Hematopoietic multipotent progenitor cell treated with erythropoietin and hydrocortisone succinate and interleukin-3 and kit ligand, for 6 days (in vitro differentiated cells): ENCODE measurements at regions not wholly inside any gene's neighbourhood (a gene's known extent, or its start where the extent isn't known, plus 50 kb on each side); places are given as distances from the start of the nearest gene placed in this dataset.
"Not testable (repeated sequence)": the region's sequence is repeated elsewhere in the genome, so short reads cannot be mapped to it uniquely, and the experiment has no call there.

Experiments
- DNase-seq: peaks from one replicate; pipeline ENCODE4 v3.0.0-alpha.2; 2015

DNA sequence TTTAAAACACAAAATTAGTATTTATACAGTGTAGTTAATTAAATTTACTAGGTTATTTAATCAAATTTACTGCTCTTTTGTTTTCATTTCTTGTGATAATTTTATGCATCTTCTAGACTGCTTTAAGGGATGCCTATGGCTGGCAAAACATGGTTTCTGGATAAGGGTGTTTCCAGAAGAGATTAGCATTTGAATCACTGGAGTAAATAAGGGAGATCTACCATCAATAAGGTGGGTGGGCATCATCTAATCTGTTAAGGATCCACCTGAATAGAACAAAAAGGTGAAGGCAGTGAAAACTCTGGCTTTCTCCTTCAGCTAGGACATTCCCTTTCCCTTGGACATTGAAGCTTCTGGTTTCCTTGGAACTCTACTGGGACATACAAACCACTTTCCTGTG lies 146.2 kb upstream of the LAMA2 start:
- no peak for DNase-seq

DNA sequence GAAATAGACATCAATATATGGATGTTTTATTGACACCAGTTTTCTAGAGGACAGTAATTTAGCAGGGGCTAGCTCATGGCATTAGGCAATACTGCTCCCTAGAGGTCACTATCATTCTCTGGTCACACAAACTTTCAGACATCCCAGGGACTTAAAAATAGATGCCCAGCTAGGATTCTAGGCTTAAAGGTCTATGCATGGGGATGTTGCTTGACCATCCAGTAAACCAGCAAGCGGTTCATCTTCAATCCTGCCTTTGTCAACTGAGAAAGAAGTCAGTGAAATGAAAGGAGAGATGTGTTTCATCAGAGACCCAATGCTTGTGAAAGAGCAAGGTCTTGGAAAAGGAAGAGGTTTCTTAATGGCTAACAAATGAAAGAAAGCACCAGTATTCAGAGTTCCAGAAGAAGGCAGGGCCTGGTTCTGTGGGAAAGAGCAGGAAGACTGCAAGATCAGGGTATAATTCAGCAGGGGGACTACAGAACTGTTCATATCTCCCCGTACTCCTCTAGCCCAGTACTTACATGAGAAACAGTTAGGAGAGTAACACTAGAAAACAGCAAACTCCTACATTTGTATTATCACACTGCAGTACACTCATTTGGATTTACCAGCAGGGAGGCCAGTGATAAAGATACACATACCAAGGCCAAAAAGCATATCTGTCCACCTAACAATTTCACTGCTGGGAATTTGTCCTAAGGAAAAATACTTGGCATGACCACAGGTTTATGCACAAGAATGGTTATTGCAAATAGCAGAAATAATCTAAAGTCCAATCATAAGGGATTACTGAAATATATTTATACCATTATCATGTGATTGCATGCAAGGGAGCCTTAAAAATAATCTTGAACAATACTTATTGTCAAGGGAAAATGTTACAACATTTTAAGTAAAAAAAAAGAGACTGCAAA lies 151.4 kb upstream of the LAMA2 start:
- peak; percentile 42 for DNase-seq

DNA sequence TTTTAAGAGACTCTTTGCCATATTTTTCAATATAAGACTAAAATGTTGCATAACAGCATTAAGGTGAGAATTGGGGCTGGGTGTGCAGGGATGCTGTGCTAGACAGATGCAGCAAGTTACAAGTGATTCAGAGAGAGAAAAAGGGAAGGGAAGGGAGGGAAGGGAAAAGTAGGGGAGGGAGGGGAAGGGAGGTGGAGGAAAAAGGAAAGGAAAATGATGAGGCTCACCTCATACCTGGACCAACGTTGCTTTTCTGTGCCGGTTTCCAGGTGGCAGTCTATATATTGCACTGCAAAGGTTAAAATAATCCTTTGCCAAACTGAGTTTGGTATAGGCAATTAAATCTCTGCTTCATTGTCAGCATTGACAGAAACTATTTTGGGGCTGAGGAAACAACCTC lies 155.4 kb upstream of the LAMA2 start:
- DNase-seq = no peak

DNA sequence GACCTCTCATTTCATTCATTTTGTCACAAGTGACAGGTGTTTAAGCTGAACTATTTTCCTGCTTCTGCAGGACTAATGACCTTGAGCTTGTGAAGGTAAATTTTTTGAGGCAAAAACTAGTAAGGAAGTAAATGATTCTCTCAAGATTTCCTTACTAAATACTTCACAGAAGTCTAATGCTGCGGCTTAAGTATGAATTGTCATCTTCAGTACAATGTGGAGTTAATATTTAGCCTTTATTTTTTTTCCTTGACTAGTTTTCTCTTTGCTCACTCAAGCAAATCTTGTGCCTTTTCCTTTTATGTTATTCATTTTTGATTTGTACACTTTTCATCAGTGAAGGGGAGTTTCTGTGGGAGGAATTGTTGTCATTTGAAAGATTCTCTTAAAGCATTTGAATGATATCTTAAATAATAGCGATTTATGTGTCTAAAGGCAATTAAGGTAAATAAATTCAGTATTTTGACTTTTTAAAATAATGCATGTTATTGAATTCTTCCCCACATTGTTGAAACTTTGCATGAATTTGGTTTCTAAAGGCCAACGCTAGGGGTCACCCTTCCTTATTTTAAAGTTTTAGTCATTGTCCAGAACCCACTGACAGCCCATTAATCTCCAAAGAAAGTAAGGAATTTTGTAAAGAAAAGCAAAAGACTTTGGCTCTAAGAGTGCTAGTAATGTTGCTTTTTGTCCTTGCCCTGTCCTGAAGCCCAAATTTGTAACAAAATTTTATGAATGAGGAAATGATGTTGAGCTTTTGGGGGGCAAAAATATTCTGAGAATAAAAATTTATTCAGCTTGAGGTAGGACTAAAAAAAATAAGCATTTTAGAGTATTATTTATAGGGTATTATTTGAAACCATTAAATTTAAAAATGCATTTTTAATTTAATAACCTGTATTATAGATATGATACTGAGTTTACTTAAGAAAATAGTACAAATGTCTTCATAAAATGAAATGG lies 157.4 kb upstream of the LAMA2 start:
- peak; percentile 53 for DNase-seq

DNA sequence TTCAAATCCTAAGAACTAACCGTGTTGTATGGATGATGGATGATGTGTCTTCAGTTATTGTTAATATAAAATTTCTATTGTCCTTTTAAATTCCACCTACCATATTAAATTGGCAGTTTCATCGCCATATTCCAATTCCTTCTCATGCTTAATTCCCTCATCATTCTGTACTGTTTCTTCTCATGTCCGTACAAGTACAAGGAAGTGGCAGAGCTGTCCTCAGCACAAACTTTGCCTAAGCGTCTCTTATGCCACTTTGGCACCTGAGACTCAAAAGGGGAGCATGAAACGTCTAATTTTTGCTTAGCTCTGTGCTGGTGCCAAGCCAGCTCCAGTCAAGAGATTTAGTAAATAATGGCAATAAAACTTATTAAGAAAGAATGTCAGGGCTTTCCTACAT lies 158.2 kb upstream of the LAMA2 start:
- no peak for DNase-seq

DNA sequence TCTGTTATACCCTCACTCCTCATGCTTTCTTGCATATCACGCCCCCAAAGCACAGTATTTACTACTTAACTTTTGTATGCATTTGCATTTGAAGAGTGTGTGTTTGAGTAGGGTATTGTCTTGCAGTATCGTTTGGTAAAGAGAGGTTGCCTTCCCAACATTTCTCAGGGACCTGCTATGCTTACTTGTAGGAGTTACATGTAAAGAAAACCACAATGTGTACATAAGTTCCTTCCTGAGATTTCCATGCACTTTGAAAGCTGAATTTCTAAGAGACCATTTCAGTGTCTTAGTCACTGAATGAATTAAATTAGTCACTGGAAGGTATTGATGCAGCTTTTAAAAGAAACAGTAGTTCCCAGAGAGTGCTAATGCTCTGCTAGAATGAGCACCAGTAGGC lies 159.3 kb upstream of the LAMA2 start:
- DNase-seq = no peak

DNA sequence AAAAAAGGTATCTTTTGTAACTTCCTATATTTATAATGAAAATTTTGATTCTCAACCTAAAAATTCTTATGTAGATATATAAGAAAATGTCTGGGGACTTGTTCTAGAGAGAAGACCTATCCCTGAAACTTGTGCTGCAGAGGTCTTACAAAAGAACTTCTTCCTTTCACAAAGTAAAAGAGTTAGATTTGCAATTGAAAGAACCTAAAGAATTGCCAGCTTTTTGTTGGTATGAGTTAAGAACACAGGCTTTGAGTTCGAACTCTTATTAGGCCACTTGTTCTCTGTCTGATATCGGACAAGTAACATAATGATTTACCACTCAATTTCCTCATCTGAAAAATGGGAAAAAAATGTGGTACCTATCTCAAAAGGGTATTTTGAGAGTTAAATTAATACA lies 162.0 kb upstream of the LAMA2 start:
- no peak for DNase-seq

DNA sequence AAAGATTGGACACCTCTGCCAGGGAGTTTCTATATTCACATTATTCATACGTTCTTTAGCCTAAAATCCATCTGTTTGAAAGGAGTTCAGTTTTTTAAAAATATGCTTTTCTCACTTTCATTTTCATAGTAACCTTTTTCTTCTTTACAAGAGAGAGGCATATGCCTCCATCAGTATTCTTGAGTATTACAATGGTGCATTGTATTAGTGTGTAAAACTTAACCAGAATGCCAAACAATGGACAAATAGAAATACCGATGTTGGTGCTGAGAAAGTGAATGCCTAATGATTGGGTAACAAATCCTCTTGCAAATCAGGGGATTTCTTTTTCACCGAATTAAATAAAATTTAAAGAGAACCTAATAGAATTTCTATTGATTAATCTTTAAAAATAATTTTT lies 163.2 kb upstream of the LAMA2 start:
- no peak for DNase-seq

DNA sequence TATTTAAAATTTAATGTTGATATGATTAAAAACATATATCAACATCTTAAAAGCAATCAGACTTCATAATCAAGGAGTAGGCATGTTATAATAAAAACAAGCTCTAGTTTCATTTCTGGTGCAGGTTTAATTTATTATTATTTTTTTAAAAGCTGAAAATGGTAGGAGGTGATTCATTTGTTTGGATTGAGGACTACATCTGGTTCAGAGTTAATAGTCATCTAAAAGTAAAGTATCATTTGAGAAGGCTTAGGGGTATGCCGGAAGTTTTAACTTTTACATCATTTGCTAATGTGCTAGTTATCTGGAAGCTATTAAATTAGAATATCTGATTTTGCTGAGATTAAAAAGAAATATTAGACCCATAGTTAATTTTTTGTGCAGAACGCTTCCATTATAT lies 169.5 kb upstream of the LAMA2 start:
- no peak for DNase-seq

DNA sequence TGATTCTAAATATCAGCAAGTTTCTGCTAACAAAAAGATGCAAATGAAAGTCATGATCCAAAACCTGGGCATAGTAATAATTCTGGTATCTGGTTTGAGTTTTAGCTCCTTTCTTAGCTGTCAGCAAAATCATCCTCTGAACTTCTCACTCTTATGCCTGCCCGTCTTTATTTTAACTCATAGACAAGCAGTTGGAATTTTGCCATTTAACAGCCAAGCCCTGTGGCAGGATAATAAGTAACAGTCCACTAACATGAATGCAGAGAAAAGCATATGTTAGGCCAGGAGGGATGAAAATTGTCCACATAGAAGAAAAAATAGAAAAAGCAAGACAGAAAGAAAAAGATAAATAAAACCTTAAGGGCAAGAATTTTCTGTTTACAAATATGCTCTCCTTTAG lies 170.0 kb upstream of the LAMA2 start:
- DNase-seq = no peak

DNA sequence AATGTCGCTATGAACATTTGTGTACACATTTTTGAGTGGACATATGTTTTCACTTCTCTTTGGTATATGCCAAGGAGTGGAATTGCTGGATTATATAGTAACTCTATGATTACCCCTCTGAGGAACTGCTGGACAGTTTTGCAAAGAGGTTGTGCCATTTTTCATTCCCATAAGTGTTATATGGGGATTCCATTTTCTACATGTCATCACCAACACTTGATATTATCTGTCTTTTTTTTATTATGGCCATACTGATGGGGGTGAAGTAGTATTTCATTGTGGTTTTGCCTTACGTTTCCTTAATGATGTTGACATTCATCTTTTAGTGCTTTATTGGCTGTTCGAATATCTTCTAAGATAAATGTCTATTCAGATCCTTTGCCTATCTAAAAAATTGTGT lies 171.8 kb upstream of the LAMA2 start:
- DNase-seq = no peak

DNA sequence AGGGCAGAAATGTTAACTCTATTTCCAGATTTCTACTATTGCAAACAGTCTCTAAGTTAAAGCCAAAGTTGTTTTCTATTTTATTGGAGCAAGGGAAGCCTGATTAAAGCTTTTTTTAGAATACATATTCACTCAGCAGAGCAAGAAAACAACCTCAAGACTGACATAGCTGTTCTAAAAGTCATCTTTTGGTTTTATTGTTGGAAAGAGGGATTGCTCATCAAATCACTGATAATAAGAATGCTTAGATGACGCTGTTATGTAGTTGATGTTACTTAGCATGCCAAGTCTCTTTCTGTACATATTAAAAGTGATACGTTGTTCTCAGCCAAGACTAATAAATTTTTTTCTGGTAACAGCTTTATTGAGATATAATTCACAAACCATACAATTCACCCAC lies 172.6 kb upstream of the LAMA2 start:
- DNase-seq = no peak

DNA sequence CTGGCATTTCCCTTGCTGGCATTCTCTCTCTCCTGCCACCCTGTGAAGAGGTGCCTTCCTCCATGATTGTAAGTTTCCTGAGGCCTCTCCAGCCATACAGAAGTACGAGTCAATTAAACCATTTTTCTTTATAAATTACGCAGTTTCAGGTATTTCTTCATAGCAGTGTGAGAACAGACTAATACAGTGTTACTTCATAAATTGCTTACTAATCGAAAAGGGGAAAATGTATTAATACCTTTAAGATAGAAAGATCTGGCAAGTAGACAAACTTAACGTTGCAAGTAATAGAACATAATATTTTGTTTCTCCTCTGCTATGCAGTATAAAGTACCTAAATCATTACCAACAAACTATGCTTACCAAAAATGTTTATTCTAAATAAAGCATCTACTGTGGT lies 178.3 kb upstream of the LAMA2 start:
- no peak for DNase-seq

DNA sequence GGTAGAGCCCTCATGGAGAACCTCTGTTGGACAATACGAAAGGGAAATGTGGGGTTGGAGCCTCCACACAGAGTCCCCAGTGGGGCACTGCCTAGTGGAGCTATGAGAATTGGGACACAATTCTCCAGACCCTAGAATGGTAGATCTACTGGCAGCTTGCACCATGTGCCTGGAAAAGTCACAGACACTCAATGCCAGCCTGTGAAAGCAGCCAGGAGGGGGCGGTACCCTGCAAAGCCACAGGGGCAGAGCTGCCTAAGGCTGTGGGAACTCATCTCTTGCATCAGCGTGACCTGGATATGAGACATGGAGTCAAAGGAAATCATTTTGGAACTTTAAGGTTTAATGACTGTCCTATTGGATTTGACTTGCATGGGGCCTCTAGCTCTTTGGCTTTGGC lies 179.1 kb upstream of the LAMA2 start:
- DNase-seq = not testable (repeated sequence)

DNA sequence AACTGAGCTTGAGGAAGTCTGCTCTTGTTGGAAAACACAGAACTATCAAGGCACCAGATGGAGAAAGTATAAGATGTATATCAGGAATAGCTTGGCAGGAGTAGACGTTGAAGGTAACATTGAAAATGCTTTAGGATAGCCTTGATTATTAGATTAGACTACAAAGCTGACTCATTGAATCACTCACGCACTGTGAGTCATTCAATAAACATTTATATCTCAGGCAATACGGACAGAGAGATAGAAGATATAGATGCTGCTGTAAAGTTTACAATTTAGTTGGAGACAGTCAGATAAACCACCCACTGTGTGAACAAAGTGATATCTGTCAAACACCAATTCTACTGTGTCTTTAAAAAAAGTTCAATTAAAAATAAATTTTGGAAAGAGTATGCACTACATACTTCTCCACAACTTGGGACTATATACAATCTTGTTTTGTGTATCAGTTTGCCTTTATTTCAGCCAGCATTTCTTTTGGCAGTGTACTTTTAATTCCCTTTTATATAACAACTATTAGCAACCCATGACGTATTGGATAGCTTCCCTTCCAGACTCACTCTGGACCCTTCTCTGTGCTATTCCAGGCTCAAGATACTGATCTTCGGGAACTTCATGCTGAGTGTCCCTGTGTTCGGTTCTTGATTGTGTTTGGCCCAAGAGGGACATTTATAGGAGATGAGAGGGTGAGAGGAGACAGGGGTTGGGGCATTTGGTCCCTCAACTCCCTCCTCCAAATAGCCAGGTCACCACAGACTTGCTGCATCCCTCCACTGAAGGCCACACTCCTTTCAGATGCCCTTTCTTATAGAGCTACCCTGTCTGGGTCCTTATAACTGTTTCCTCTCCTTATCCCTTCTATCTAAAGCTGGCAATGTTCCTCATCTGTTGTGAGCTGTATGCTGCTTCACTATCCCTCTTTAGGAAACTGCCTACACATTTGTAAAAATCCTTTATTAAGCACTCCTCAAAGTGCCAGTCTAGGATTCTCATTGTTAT lies 176.6 kb upstream of the PTPRK start:
- DNase-seq = no peak

DNA sequence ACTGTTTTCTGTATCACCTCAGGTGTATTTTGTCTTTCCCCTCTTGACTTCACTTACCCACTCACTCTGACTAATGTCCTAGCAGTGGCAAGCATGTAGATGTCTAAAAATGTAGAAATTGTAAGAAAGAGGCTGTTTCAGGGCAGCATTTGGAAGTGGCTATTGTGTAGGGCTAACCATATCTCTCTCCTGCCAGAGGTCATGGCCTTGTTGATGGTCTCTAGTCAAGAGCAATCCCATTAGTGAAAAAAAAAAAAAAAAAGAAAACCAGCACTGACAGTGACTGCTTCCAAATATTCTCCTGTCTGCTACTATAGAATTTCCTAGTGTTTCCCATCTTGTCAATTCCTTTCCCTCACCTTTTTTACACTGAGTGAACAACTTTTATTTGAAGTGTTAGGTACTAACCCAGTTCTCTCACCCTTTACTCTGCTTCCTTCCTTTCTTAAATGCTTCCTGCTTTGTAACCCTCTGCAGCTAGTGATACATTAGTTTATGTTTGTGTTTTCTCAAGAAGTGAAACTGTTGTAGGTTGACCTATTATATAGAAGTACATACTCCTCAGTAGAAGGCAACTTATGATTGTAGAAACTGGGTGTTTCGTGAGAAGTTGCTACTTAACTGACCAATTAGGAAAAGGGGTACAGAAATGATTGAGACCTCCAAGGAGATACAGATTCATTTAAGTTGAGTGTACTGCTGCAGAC lies 174.1 kb upstream of the PTPRK start:
- DNase-seq = no peak

DNA sequence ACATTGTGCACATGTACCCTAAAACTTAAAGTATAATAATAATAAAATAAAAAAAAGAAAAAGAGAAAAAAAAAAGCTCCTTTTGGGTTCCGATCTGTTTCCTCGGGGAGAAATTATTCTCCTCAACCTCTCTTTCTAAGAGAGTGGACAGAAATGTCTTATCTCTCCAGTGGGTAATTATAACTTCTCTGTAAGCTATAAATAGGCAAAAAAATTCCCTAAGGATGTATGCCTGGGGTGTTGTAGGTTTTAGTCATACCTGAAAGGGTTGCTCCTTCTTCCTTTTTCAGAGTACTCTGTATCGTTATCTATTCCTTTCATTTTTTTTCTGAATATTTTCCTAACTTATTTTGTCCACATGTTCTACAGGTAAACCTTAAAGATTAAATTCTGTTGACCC lies 169.7 kb upstream of the PTPRK start:
- no peak for DNase-seq

DNA sequence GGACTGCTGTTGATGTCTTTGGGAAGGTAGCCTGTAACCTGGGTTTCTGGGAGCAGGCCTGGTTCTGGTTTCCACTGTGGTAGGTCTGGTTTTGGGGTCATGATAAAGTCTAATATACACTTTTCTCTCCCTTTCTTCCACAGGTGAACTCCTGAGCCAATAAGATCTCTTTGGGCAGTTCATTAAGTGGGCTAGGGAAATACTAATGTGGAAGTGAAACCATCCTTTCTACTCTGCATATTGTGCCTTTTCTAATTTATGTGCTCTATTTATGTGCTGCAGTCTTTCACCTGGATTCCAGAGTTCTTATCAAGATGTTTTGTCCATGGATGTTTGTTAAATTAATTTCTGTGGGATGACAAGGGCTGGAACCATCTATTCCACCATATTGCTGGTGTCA lies 165.7 kb upstream of the PTPRK start:
- DNase-seq = no peak

DNA sequence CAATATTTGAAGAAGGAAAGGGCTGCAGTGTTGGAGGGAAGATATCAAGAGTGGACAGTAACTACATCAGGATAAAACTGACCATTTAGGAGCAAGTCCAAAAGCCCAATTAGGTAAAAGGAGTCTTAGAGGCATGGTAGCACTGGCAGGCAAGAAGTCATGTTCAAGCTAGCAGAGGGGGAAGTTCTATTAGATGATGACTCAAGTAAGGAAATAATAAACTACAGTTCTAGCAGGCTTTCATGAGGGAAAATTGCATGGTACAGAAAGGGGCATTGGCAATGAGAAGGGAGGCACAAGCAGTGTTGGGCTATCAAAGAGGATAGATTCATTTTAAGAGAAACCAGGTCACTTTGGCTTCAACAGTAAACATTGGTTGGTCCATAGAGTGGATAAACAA lies 156.1 kb upstream of the PTPRK start:
- no peak for DNase-seq

DNA sequence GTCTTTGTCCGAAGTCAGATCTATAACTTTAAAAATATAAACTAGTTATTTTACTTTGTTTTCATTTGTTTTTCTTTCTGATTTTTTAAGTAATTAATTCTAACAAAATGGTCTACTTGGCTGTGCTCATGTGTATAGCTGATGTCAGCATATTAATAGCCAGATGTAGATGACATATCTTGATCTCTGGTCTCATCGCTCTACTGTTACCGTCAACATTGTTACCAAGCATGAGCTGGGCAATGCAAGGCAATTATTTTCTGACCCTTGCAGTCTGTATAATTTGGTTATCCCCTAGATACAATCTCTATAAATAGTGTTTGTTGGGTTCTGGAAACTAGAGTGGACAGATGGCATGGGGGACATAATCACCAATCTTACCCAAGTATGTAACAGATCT lies 151.6 kb upstream of the PTPRK start:
- DNase-seq = no peak

DNA sequence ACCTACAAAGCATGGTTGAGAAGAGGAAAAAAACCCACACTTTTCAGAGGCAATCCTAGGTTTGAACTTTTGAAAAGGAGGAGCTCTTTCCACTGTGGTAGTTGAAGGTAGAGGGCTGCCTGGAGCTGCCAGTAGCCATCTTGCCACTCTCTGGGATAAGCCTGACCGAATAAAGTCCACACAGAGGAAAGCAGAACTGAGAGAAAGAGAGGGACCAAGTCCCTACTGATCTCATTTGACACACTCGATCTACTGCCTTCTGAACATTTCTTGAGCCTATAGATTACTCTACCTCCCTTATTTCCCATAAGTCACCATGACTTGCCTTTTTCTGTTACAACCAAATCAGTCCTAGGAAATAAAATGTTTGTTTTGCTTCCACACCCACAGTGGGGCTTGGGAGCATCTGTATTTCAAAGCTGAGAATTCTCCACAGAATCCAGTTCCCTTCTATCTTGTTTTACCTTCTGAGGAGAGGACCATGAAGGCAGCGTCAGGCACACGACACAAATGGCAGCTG lies 147.0 kb upstream of the PTPRK start:
- DNase-seq = no peak

DNA sequence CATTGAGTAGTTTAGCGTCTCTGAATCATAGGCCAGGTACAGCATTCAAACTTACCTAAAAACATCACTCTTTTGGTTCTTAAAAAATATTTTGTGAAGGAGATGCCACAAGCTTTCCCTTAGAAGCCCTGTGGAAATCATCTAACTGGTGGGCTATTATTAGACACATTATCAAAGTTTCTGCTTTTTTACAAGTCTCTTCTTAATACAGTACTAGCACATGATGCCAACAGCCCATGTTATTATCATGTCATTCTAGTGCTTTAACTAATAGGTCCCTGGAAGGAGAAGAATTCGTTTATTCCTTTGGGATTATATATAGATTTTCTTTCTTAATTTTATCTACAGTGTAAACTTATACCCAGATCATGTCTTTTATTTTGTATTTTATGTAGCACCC lies 146.0 kb upstream of the PTPRK start:
- DNase-seq = no peak
